HEK293 (cell line): ENCODE measurements at regions not wholly inside any gene's neighbourhood (a gene's known extent, or its start where the extent isn't known, plus 50 kb on each side); places are given as distances from the start of the nearest gene placed in this dataset.

Source experiments
- CTCF ChIA-PET: fragments of 350-600 bp; formaldehyde crosslinking; extraction: SDS; loops from one replicate; lab custom pipeline; 2021; ENCODE audit warnings: antibody characterized with exemption; lab: Yijun Ruan, JAX
- POLR2A ChIA-PET: fragments of 300-600 bp; formaldehyde crosslinking; extraction: SDS; loops from one replicate; lab custom pipeline; 2020; ENCODE audit warnings: antibody characterized with exemption, inconsistent platforms; lab: Yijun Ruan, JAX
- H3K27ac ChIP-seq: fragments of 200-500 bp; sonication (Bioruptor generic); 2 replicates; pipeline ENCODE4 v1.5.1; 2014; ENCODE audit warnings: low read depth, low read length, control low read depth, inconsistent platforms; ENCODE audit errors: extremely low read depth
- H3K36me3 ChIP-seq, 2 experiments: fragments of 200-500 bp in 1 of 2; sonication (Bioruptor generic) in 1 of 2; 1 replicate in 1 of 2; 2 replicates in 1 of 2; pipeline ENCODE4 v1.5.1; 2014 to 2017; ENCODE audit warnings: inconsistent platforms in 2 of 2, low read length in 2 of 2; ENCODE audit not compliant: control insufficient read depth in 2 of 2, insufficient read depth in 1 of 2
- H3K4me1 ChIP-seq: fragments of 200-500 bp; sonication (Bioruptor generic); 2 replicates; pipeline ENCODE4 v1.5.1; 2014; ENCODE audit warnings: mild to moderate bottlenecking, low read length, inconsistent platforms; ENCODE audit not compliant: control insufficient read depth, insufficient read depth
- H3K4me3 ChIP-seq: 2 replicates; pipeline ENCODE4 v1.5.1; 2011; ENCODE audit warnings: low read depth, mild to moderate bottlenecking, control low read depth, low read length, moderate library complexity
- H3K9me3 ChIP-seq: fragments of 200-500 bp; sonication (Bioruptor generic); 2 replicates; pipeline ENCODE4 v1.5.1; 2014; ENCODE audit warnings: low read depth, low read length, inconsistent platforms; ENCODE audit not compliant: control insufficient read depth, insufficient read depth
- HIC1 ChIP-seq: fragments of 450-650 bp; formaldehyde crosslinking; IDR thresholded peaks from 2 replicates; pipeline ENCODE4 v1.5.1; 2016; ENCODE audit warnings: missing biosample characterization, missing genetic modification characterization
- PRDM6 ChIP-seq: fragments of 450-650 bp; formaldehyde crosslinking; IDR thresholded peaks from 2 replicates; pipeline ENCODE4 v1.5.1; 2017; ENCODE audit warnings: missing biosample characterization, missing genetic modification characterization
- ZBTB44 ChIP-seq: fragments of 450-650 bp; IDR thresholded peaks from 2 replicates; pipeline ENCODE4 v1.5.1; 2018; ENCODE audit warnings: missing biosample characterization, mild to moderate bottlenecking, missing genetic modification characterization
- ZBTB48 ChIP-seq: fragments of 450-650 bp; formaldehyde crosslinking; IDR thresholded peaks from 2 replicates; pipeline ENCODE4 v1.5.1; 2016; ENCODE audit warnings: missing biosample characterization, missing genetic modification characterization
- ZEB2 ChIP-seq: fragments of 450-650 bp; formaldehyde crosslinking; IDR thresholded peaks from 2 replicates; pipeline ENCODE4 v1.5.1; 2016; ENCODE audit warnings: missing biosample characterization, missing genetic modification characterization
- ZNF114 ChIP-seq: fragments of 450-650 bp; formaldehyde crosslinking; IDR thresholded peaks from 2 replicates; pipeline ENCODE4 v1.5.0; 2017; ENCODE audit warnings: missing biosample characterization, missing genetic modification characterization
- ZNF133 ChIP-seq: fragments of 450-650 bp; formaldehyde crosslinking; IDR thresholded peaks from 2 replicates; pipeline ENCODE4 v1.5.1; 2016; ENCODE audit warnings: missing biosample characterization, missing genetic modification characterization
- ZNF184 ChIP-seq: fragments of 450-650 bp; IDR thresholded peaks from 2 replicates; pipeline ENCODE4 v1.5.1; 2018; ENCODE audit warnings: missing biosample characterization, mild to moderate bottlenecking, missing genetic modification characterization
- ZNF26 ChIP-seq: fragments of 450-650 bp; formaldehyde crosslinking; IDR thresholded peaks from 2 replicates; pipeline ENCODE4 v1.5.1; 2016; ENCODE audit warnings: missing biosample characterization, missing genetic modification characterization
- ZNF362 ChIP-seq: fragments of 450-650 bp; formaldehyde crosslinking; IDR thresholded peaks from 2 replicates; pipeline ENCODE4 v1.5.1; 2016; ENCODE audit warnings: missing biosample characterization, missing genetic modification characterization
- ZNF398 ChIP-seq: fragments of 450-650 bp; formaldehyde crosslinking; IDR thresholded peaks from 2 replicates; pipeline ENCODE4 v1.5.1; 2017; ENCODE audit warnings: missing biosample characterization, missing genetic modification characterization
- ZNF404 ChIP-seq: fragments of 450-650 bp; formaldehyde crosslinking; IDR thresholded peaks from 2 replicates; pipeline ENCODE4 v1.5.1; 2017; ENCODE audit warnings: missing biosample characterization, missing genetic modification characterization
- ZNF707 ChIP-seq: fragments of 450-650 bp; formaldehyde crosslinking; IDR thresholded peaks from 2 replicates; pipeline ENCODE4 v1.5.1; 2016; ENCODE audit warnings: missing biosample characterization, missing genetic modification characterization
- ZNF76 ChIP-seq: fragments of 450-650 bp; formaldehyde crosslinking; IDR thresholded peaks from 2 replicates; pipeline ENCODE4; 2016; ENCODE audit warnings: low read depth, missing biosample characterization, missing genetic modification characterization, borderline replicate concordance
- ZNF792 ChIP-seq: fragments of 450-650 bp; formaldehyde crosslinking; IDR thresholded peaks from 2 replicates; pipeline ENCODE4 v1.5.1; 2016; ENCODE audit warnings: missing biosample characterization, missing genetic modification characterization
- ZNF837 ChIP-seq: fragments of 450-650 bp; formaldehyde crosslinking; IDR thresholded peaks from 2 replicates; pipeline ENCODE4 v1.5.1; 2016; ENCODE audit warnings: missing biosample characterization, missing genetic modification characterization
- ZXDB ChIP-seq: fragments of 450-650 bp; formaldehyde crosslinking; IDR thresholded peaks from 2 replicates; pipeline ENCODE4 v1.5.1; 2016; ENCODE audit warnings: missing biosample characterization, missing genetic modification characterization

- no peak overlapping the region for H3K4me3 ChIP-seq
- CTCF ChIA-PET, result interaction anchor here (0.7 kb wide), 1 partner anchor 266 kb away, joined by 3 read pairs; no protein-coding TSS in a partner anchor
- TF ChIP-seq ZNF26 (tag by site-specific recombination) (no peak), ZBTB44 (tag by site-specific recombination) (no peak), PRDM6 (tag by site-specific recombination) (no peak), HIC1 (no peak), ZNF362 (no peak), ZNF707 (tag by site-specific recombination) (no peak), ZNF837 (tag by site-specific recombination) (no peak), ZNF792 (tag by site-specific recombination) (no peak), ZNF404 (tag by site-specific recombination) (no peak), ZNF114 (tag by site-specific recombination) (no peak), ZNF76 (no peak)
- TF ChIP-seq, all 188 proteins: peak for 0
- Histone ChIP-seq H3K4me1 (no peaks in the 10 kb centered on the region), H3K27ac (no peak overlapping the region), H3K9me3 (no peaks in the 10 kb centered on the region), H3K36me3 (no peaks in the 10 kb centered on the region)
- POLR2A ChIA-PET, result no interaction called here
These were observed 256.2 kb upstream of the CDH20 start for GRCh38 chr18:61076986-61077385.

- H3K27ac ChIP-seq, result no peak overlapping the region
- H3K9me3 ChIP-seq, result no peaks in the 10 kb centered on the region
- H3K4me3 ChIP-seq, result no peak overlapping the region
- ChIA-PET CTCF (interaction anchor here (1.2 kb wide), 1 partner anchor 395 kb away, joined by 3 read pairs; no protein-coding TSS in a partner anchor), POLR2A (no interaction called here)
- no peaks in the 10 kb centered on the region for H3K4me1 ChIP-seq
- no peaks in the 10 kb centered on the region for H3K36me3 ChIP-seq
- TF ChIP-seq ZBTB48 (tag by site-specific recombination) (no peak), ZEB2 (tag by site-specific recombination) (no peak), ZXDB (tag by site-specific recombination) (no peak), ZNF184 (tag by site-specific recombination) (no peak), ZNF398 (no peak), ZNF133 (no peak)
- TF ChIP-seq, all 188 proteins: peak for 0
These were observed 253.5 kb upstream of the CDH20 start for GRCh38 chr18:61079714-61080113.
